ENCODE measurements at regions not wholly inside any gene's neighbourhood (a gene's known extent, or its start where the extent isn't known, plus 50 kb on each side); places are given as distances from the start of the nearest gene placed in this dataset.

- Histone ChIP-seq H3K9me3 (no peaks in the 10 kb centered on the region), H3K27ac (no peak overlapping the region), H3K4me1 (no peaks in the 10 kb centered on the region), H3K36me3 (no peaks in the 10 kb centered on the region), H3K27me3 (no peaks in the 10 kb centered on the region), H3K4me3 (no peak overlapping the region)
- no peak for DNase-seq
- ATAC-seq = peak; percentile 39
- intact Hi-C loops (cut with DNase I) = no loop called here
- TF ChIP-seq CTCF (IDR thresholded peaks at IDR 0.05) = no peak
These were observed 1291.6 kb upstream of the ZEB2 start for GRCh38 chr2:145811276-145812164.

DNA sequence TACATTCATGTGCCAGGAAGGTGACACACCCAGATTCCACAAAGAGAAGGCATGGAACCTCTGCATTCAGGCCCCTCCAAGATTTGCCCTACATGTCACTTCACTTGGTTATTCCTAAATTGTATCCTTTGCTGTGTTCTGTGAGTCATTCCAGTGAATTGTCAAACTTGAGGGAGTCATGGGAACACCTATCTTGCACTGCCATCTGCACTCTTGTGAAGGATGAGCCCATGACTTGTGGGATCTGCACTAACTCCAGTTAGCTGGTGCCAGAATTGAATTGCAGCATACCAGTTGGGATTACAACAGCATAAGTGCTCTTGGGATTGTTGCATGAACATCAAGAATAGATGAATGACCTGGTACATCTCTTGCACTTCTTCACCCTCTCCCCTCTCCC, 1288.0 kb upstream of the ZEB2 start:
- no peak overlapping the region for H3K4me3 ChIP-seq
- intact Hi-C loops (cut with DNase I) = no loop called here
- H3K27me3 ChIP-seq = no peaks in the 10 kb centered on the region
- H3K9me3 ChIP-seq = no peaks in the 10 kb centered on the region
- no peak for TF ChIP-seq CTCF (IDR thresholded peaks at IDR 0.05)
- no peak overlapping the region for H3K27ac ChIP-seq
- DNase-seq = no peak
- no peak for ATAC-seq
- H3K36me3 ChIP-seq = no peaks in the 10 kb centered on the region
- H3K4me1 ChIP-seq = no peaks in the 10 kb centered on the region

GRCh38 chr2:145807554-145807953, 1287.6 kb upstream of the ZEB2 start:
- H3K27me3 ChIP-seq = no peaks in the 10 kb centered on the region
- ATAC-seq = no peak
- no peaks in the 10 kb centered on the region for H3K4me1 ChIP-seq
- H3K36me3 ChIP-seq = no peaks in the 10 kb centered on the region
- no peak overlapping the region for H3K27ac ChIP-seq
- DNase-seq = no peak
- TF ChIP-seq CTCF (IDR thresholded peaks at IDR 0.05) = no peak
- no peak overlapping the region for H3K4me3 ChIP-seq
- H3K9me3 ChIP-seq = no peaks in the 10 kb centered on the region
- intact Hi-C loops (cut with DNase I) = no loop called here

GRCh38 chr2:145806546-145806945, 1286.6 kb upstream of the ZEB2 start:
- H3K4me3 ChIP-seq = no peak overlapping the region
- no peaks in the 10 kb centered on the region for H3K4me1 ChIP-seq
- no peaks in the 10 kb centered on the region for H3K36me3 ChIP-seq
- no peak for TF ChIP-seq CTCF (IDR thresholded peaks at IDR 0.05)
- H3K9me3 ChIP-seq = no peaks in the 10 kb centered on the region
- DNase-seq (no peak), ATAC-seq (no peak)
- no peak overlapping the region for H3K27ac ChIP-seq
- no peaks in the 10 kb centered on the region for H3K27me3 ChIP-seq
- intact Hi-C loops (cut with DNase I) = no loop called here

DNA sequence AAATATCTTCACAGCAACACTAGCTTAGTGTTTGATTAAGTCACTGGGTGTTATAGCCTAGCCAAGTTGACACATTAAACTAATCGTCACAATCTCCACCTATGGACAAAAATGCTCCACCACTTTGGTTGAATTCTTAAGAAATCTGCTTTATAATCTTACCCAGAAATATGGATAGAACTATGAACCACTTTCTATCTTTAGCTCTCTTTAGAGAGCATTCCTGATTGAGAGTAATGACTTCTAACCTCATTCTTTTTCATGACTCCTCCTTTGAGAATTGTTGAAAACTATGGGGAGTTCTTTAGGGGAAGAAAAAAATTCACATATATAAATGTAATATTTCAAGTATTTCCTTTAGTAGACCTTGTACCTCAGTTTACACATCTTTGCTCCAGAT, 1282.2 kb upstream of the ZEB2 start:
- no peaks in the 10 kb centered on the region for H3K36me3 ChIP-seq
- H3K4me1 ChIP-seq = no peaks in the 10 kb centered on the region
- no peak overlapping the region for H3K4me3 ChIP-seq
- H3K27ac ChIP-seq = no peak overlapping the region
- TF ChIP-seq CTCF (IDR thresholded peaks at IDR 0.05) = no peak
- intact Hi-C loops (cut with DNase I) = no loop called here
- no peak for DNase-seq
- no peaks in the 10 kb centered on the region for H3K9me3 ChIP-seq
- no peak for ATAC-seq
- no peaks in the 10 kb centered on the region for H3K27me3 ChIP-seq
